ENCODE measurements at regions not wholly inside any gene's neighbourhood (a gene's known extent, or its start where the extent isn't known, plus 50 kb on each side); places are given as distances from the start of the nearest gene placed in this dataset.
"Not testable (repeated sequence)": the region's sequence is repeated elsewhere in the genome, so short reads cannot be mapped to it uniquely, and the experiment has no call there.

GRCh38 chr21:21860888-21861287 is 862.7 kb downstream of the NCAM2 start:
- DNase-seq: peak; percentile 83

GRCh38 chr21:21864321-21864840 is 866.2 kb downstream of the NCAM2 start:
- peak; percentile 72 for DNase-seq

GRCh38 chr21:21897275-21897883 is 899.2 kb downstream of the NCAM2 start:
- no peak for DNase-seq

GRCh38 chr21:21898801-21899200 is 900.6 kb downstream of the NCAM2 start:
- DNase-seq: no peak

GRCh38 chr21:21902416-21902815 is 904.2 kb downstream of the NCAM2 start:
- not testable (repeated sequence) for DNase-seq

GRCh38 chr21:21907271-21907670 is 909.1 kb downstream of the NCAM2 start:
- no peak for DNase-seq

- DNase-seq: no peak
These were observed 917.6 kb downstream of the NCAM2 start for GRCh38 chr21:21915816-21916215.

GRCh38 chr21:21921410-21922232 is 923.4 kb downstream of the NCAM2 start:
- DNase-seq: peak; percentile 90

- no peak for DNase-seq
These were observed 931.0 kb downstream of the NCAM2 start for GRCh38 chr21:21929226-21929625.

- peak; percentile 58 for DNase-seq
These were observed 931.6 kb downstream of the NCAM2 start for GRCh38 chr21:21929789-21930188.

GRCh38 chr21:21952566-21952965 is 954.4 kb downstream of the NCAM2 start:
- DNase-seq: no peak

- DNase-seq: no peak
These were observed 957.0 kb downstream of the NCAM2 start for GRCh38 chr21:21955204-21955603.

- DNase-seq: no peak
These were observed 959.3 kb downstream of the NCAM2 start for GRCh38 chr21:21957490-21957889.

- no peak for DNase-seq
These were observed 965.7 kb downstream of the NCAM2 start for GRCh38 chr21:21963911-21964310.

GRCh38 chr21:21968810-21969209 is 970.6 kb downstream of the NCAM2 start:
- peak; percentile 92 for DNase-seq

GRCh38 chr21:21969211-21969610 is 971.0 kb downstream of the NCAM2 start:
- no peak for DNase-seq

GRCh38 chr21:21971384-21971783 is 973.2 kb downstream of the NCAM2 start:
- peak; percentile 94 for DNase-seq

- peak; percentile 68 for DNase-seq
These were observed 975.6 kb downstream of the NCAM2 start for GRCh38 chr21:21973806-21974205.

GRCh38 chr21:21996891-21997290 is 998.7 kb downstream of the NCAM2 start:
- no peak for DNase-seq

- DNase-seq: no peak
These were observed 999.5 kb downstream of the NCAM2 start for GRCh38 chr21:21997390-21998333.

- DNase-seq: no peak
These were observed 1021.6 kb downstream of the NCAM2 start for GRCh38 chr21:22019766-22020165.

GRCh38 chr21:22020221-22020620 is 1022.0 kb downstream of the NCAM2 start:
- peak; percentile 73 for DNase-seq

GRCh38 chr21:22023896-22024295 is 1025.7 kb downstream of the NCAM2 start:
- not testable (repeated sequence) for DNase-seq

Measured in NCI-H2227 treated with DMSO at 0.1 percent for 48 hours (cell line).